GM21529 (cell line): ENCODE measurements at regions not wholly inside any gene's neighbourhood (a gene's known extent, or its start where the extent isn't known, plus 50 kb on each side); places are given as distances from the start of the nearest gene placed in this dataset.
"Not testable (repeated sequence)": the region's sequence is repeated elsewhere in the genome, so short reads cannot be mapped to it uniquely, and the experiment has no call there.

Experiments used
- ATAC-seq: cut with Tn5 transposase; IDR thresholded peaks from one replicate; pipeline ENCODE4 v1.9.1; 2021; ENCODE audit not compliant: unreplicated experiment

DNA sequence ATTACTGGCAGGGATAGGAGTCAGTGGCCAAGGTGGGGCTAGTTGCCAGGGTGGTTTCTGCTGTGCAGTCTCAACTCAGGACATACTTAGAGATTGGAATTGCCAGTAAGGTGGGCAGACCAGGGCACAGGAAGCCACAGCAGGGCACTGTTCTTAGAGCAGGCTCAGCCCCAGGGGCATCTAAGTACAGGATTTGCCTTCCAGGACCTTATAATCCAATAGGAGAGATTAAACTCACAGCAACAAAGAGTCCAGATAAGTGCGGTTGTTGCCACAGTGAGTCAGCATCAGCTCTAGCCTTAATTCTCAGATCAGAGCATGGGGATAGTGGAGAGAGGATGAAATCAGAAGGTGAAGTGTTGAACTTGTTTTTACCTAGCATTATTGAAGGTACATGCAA lies 265.8 kb upstream of the TRPC7 start:
- no peak for ATAC-seq

DNA sequence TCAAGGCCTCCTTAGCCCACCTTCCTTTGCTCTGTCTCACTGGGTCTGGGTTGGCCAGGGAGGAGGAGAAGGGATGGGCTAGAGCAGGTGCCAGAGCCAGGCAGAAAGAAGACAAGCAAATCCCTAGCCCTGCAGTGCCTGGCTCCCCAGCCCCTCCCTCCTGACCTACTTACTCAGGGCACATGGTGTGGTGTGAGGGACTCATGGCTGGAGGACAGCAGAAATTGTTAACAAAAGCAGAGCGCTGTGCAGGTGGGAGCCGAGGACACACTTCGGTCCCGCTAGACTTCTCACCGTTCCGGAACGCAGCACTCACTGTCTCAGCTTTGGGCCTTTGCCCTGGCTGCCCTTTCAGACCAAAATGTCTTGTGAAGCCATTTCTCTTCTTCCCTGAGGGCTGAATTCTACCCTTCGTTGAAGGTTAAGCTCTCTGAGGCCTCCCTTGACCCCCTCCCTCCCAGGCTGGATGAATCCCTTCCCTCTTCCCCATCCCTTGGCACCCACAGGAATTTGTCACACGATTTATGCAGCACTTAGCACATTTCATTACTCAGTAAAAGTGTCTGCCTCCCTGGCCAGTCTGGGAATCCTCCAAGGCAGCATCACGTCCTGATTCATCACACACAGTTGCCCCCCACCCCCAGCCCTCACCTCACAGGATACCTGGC lies 263.9 kb upstream of the TRPC7 start:
- no peak for ATAC-seq

- no peak for ATAC-seq
Observed at GRCh38 chr5:136626531-136626930, 261.2 kb upstream of the TRPC7 start.

DNA sequence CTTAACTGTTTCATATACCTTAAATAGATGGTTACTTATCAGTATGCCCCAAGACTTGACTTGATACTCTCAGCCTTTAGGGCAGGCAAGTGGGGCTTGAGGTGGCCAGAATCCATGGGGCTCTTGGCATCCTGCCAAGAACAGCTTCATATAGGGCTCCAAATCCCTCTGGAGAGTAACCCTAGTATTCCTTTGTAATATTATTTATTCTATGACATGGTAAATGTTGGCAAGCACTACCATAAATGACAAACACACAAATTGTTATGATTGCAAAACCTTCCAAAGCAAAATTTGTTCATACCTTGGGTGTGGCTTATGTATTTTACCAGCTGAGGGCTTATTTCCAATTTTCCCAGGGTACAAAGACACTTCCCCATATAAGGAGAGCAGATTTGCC lies 257.4 kb upstream of the TRPC7 start:
- ATAC-seq, result no peak

DNA sequence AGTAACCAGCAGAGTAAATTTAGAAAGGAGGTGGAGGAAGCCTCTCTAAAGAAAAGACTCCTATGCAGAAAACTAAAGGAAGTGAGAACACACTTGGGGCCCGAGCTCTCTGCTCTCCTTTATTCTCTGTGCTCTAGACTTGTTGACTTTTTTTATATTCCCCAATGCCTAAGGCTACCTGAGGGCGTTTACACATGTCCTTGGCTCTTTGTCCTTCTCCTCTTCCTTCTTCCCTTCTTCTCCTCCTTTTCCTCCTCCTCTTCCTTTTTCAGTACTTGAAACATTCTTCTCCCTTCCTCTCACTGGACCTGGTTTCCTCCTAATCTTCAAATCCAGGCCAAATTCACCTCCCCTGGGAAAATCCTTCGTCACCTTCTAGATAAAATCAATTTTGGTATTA lies 256.4 kb upstream of the TRPC7 start:
- ATAC-seq, result no peak

GRCh38 chr5:136620621-136621020 lies 255.3 kb upstream of the TRPC7 start:
- no peak for ATAC-seq

DNA sequence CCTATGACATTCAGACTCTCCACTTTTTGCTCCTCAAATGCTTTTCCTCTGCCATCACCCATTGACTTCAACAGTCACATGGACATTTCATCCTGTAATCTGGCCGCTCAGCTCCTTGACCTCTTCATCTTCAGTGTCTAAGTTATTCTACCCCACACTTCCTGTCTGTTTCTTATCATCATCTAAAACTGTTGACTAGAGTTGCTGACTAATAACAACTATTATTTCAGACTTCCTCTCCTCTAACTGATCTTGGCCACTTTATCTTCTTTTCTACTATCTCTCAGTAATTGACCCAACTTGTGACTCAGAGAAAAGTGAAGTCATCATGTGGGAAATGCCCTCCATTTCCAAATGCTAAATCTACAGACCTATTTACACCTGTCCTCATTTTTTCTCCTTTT lies 254.7 kb upstream of the TRPC7 start:
- ATAC-seq, result no peak

GRCh38 chr5:136619556-136619955 lies 254.2 kb upstream of the TRPC7 start:
- no peak for ATAC-seq

DNA sequence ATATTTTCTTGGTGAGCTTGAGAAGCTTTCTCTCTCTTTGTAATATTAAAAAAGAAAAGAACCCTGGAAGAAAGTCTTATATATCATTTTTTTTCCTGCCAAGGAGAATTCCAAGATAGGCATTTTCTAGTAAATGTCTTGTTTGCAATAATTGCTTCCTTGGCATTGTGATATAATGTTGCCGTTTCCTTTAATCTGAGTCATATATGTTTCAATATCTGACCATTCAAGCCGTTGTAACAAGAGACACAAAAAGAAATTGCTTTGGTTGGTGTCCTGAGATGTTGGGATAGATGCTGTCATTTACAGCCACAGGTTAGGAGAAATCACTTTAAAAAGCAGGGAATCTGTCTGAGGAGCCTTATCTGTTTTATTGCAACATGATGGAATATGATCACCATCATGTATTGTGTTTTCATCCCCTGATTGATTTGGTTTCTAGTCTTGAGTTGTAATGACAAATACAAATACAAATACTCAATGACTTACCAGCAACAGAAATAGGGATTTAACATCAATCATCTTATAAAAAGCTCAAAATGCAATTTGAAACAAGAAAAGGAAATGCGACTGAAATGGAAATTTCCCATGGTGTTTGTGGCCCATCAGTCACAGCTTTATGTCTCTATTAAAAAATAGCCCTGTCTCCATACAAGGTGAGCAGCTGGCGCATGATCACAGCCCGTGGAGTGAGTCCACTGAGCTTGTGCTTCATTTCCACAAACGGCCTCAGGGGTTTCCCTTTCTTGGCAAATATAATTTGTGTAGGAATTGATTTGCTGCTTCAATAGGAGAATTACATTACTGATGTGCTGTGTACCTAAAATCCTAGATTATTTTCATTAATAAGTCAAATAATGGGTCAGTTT lies 250.1 kb upstream of the TRPC7 start:
- no peak for ATAC-seq

DNA sequence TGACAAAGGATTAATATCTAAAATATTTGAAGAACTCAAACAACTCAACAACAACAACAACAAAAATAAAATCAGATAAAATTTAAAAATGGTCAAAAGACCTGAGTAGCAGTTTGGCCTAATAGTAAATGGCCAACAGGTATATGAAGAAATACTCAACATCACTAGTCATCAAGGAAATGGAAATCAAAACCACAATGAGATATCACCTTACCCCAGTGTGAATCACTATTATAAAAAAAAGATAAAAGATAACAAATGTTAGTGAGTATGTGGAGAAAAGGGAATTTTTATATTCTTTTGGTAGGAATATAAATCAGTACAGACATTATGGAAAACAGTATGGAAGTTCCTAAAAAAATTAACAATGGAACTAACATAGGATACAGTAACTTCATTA lies 247.9 kb upstream of the TRPC7 start:
- ATAC-seq, result no peak

DNA sequence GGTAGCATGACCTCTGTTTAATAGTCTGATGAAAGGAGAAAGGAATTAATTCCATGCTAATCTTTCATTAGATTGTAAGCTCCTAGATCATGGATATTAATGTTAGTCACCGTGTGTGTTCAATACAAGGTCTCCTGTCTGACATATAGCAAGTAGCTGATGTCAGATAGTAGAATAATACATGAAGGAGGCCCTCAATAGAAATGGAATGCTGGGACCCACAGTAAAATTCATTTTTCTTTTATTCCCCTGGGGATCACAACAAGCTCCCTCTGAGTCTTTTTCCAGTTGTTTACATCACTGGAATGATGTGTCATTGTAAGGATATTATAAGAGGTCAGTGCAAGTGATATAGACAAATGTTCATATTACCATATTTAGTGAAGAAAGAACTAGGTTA lies 240.3 kb upstream of the TRPC7 start:
- no peak for ATAC-seq

DNA sequence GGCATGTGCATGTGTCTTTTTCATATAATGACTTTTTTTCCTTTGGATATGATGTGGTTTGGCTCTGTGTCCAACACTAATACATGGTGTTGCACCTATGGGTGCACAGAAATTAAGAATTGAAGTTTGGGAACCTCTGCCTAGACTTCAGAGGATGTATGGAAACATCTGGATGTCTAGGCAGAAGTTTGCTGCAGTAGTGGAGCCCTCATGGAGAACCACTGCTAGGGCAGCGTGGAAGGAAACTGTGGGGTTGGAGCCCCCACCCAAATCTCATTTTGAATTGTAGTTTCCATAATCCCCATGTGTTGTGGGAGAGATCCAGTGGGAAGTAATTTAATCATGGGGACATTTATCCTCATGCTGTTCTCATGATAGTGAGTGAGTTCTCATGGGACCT lies 235.0 kb upstream of the TRPC7 start:
- ATAC-seq, result no peak

DNA sequence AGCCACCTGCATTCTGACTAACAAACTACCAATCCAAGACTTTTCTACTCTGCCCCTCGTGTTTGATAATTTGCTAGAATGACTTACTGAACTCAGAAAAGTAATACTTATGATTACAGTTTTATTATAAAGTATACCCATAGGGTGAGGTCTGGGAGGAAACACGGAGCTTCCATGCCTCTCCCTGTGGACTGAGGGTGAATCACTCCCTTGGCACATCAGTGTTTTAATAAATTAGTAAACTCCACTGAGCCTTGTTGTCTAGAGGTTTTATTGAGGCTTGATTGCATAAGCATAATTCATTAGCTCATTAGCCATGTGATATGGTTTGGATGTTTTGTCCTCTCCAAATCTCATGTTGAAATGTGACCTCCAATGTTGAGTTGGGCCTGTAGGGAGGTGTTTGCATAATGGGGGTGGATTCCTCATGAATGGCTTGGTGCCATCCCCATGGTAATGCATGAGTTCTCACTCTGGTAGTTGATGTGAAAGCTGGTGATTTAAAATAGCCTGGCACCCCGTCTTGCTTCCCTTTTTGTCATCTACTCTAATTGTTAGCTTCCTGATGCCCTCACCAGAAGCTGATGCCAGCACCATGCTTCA lies 233.6 kb upstream of the TRPC7 start:
- ATAC-seq, result no peak

DNA sequence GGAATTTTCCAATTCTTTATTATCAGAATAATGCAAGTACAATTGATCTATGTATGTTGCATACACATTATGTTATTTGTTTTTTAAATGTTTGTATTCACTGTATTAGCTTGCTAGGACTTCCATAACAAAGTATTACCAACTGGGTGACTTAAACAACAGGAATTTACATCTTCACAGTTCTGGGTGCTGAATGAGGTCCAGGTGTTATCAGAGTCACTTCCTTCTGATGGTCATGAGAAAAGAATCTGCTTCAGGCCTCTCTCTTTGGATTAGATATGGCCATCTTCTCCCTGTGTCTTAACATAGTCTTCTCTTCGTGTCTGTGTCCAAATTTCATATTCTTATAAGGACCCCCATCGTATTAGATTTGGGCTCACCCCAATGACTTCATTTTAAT lies 229.1 kb upstream of the TRPC7 start:
- no peak for ATAC-seq

DNA sequence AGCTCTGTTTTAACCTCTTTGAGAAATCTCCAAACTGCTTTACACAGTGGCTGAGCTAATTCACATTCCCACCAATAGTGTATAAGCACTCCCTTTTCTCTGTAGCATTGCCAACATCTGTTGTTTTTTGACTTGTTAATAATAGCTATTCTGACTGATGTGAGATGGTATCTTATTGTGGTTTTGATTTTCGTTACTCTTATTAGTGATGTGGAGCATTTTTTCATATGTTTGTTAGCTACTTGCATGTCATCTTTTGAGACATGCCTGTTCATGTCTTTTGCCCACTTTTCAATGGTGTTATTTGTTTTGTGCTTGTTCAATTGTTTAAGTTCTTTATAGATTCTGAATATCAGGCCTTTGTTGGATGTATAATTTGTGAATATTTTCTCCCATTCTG lies 225.2 kb upstream of the TRPC7 start:
- ATAC-seq, result no peak

- no peak for ATAC-seq
Observed at GRCh38 chr5:136586196-136586595, 220.9 kb upstream of the TRPC7 start.

- no peak for ATAC-seq
Observed at GRCh38 chr5:136584474-136584873, 219.1 kb upstream of the TRPC7 start.

GRCh38 chr5:136579238-136579637 lies 213.9 kb upstream of the TRPC7 start:
- ATAC-seq, result no peak

- ATAC-seq, result not testable (repeated sequence)
Observed at GRCh38 chr5:136569875-136570274, 204.5 kb upstream of the TRPC7 start.

DNA sequence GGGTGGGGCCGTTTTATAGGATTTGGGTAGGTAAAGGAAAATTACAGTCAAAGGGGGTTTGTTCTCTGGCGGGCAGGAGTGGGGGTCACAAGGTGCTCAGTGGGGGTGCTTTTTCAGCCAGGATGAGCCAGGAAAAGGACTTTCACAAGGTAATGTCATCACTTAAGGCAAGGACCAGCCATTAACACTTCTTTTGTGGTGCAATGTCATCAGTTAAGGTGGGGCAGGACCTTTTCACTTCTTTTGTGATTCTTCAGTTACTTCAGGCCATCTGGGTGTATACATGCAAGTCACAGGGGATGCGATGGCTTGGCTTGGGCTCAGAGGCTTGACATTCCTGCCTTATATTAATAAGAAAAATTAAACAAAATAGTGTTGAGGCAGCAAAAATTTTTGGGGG lies 200.1 kb upstream of the TRPC7 start:
- not testable (repeated sequence) for ATAC-seq

- ATAC-seq, result not testable (repeated sequence)
Observed at GRCh38 chr5:136565050-136565449, 199.7 kb upstream of the TRPC7 start.

- ATAC-seq, result not testable (repeated sequence)
Observed at GRCh38 chr5:136564431-136564830, 199.1 kb upstream of the TRPC7 start.
